RWPE2 (cell line): ENCODE measurements at regions not wholly inside any gene's neighbourhood (a gene's known extent, or its start where the extent isn't known, plus 50 kb on each side); places are given as distances from the start of the nearest gene placed in this dataset.
"Not testable (repeated sequence)": the region's sequence is repeated elsewhere in the genome, so short reads cannot be mapped to it uniquely, and the experiment has no call there.

ENCODE experiments used
- ATAC-seq: fragments of 200-7000 bp; cut with Tn5 transposase; 3 replicates; pipeline ENCODE4 v1.9.1; 2021; ENCODE audit warnings: low read depth
- DNase-seq: peaks from one replicate; pipeline ENCODE4 v3.0.0-alpha.2; 2020; ENCODE audit warnings: low spot score
- H3K27ac ChIP-seq: fragments of 450-650 bp; 2 replicates; pipeline ENCODE4 v1.5.1; 2017; ENCODE audit warnings: mild to moderate bottlenecking; ENCODE audit not compliant: poor library complexity, severe bottlenecking
- H3K27me3 ChIP-seq: fragments of 250-450 bp; sonication (Bioruptor Pico); 2 replicates; pipeline ENCODE4 v1.5.1; 2021; ENCODE audit warnings: mild to moderate bottlenecking, moderate library complexity; ENCODE audit not compliant: insufficient read depth, poor library complexity, severe bottlenecking
- H3K36me3 ChIP-seq: fragments of 250-450 bp; sonication (Bioruptor Pico); 2 replicates; pipeline ENCODE4 v1.5.1; 2020; ENCODE audit warnings: low read depth, mild to moderate bottlenecking, moderate library complexity
- H3K4me1 ChIP-seq: fragments of 250-450 bp; sonication (Bioruptor Pico); 2 replicates; pipeline ENCODE4 v1.5.1; 2021; ENCODE audit warnings: mild to moderate bottlenecking, moderate library complexity; ENCODE audit not compliant: insufficient read depth, poor library complexity, severe bottlenecking
- H3K4me3 ChIP-seq: fragments of 250-450 bp; sonication (Bioruptor Pico); 2 replicates; pipeline ENCODE4 v1.5.1; 2021; ENCODE audit warnings: mild to moderate bottlenecking, moderate library complexity; ENCODE audit not compliant: severe bottlenecking
- H3K9me3 ChIP-seq: fragments of 250-450 bp; sonication (Bioruptor Pico); 2 replicates; pipeline ENCODE4 v1.5.1; 2021; ENCODE audit warnings: mild to moderate bottlenecking, moderate library complexity; ENCODE audit not compliant: severe bottlenecking
- TF ChIP-seq, protein P1 (sequence below): fragments of 450-650 bp; IDR thresholded peaks from one replicate; pipeline ENCODE4 v1.5.1; 2017; ENCODE audit warnings: mild to moderate bottlenecking, moderate library complexity; ENCODE audit not compliant: poor library complexity, severe bottlenecking

GRCh38 chr7:82669141-82669540 is 225.6 kb upstream of the CACNA2D1 start:
- TF ChIP-seq, protein P1, sequence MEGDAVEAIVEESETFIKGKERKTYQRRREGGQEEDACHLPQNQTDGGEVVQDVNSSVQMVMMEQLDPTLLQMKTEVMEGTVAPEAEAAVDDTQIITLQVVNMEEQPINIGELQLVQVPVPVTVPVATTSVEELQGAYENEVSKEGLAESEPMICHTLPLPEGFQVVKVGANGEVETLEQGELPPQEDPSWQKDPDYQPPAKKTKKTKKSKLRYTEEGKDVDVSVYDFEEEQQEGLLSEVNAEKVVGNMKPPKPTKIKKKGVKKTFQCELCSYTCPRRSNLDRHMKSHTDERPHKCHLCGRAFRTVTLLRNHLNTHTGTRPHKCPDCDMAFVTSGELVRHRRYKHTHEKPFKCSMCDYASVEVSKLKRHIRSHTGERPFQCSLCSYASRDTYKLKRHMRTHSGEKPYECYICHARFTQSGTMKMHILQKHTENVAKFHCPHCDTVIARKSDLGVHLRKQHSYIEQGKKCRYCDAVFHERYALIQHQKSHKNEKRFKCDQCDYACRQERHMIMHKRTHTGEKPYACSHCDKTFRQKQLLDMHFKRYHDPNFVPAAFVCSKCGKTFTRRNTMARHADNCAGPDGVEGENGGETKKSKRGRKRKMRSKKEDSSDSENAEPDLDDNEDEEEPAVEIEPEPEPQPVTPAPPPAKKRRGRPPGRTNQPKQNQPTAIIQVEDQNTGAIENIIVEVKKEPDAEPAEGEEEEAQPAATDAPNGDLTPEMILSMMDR, result no peak
- Histone ChIP-seq H3K9me3 (no peaks in the 10 kb centered on the region), H3K27me3 (peaks cover 2% of the 10 kb centered on the region), H3K27ac (no peak overlapping the region), H3K4me1 (no peaks in the 10 kb centered on the region), H3K4me3 (no peak overlapping the region), H3K36me3 (no peaks in the 10 kb centered on the region)
- no peak for DNase-seq
- ATAC-seq, result no peak

- no peak overlapping the region for H3K4me3 ChIP-seq
- DNase-seq (no peak), ATAC-seq (no peak)
- no peaks in the 10 kb centered on the region for H3K36me3 ChIP-seq
- H3K27me3 ChIP-seq, result peaks cover 2% of the 10 kb centered on the region
- H3K4me1 ChIP-seq, result no peaks in the 10 kb centered on the region
- H3K27ac ChIP-seq, result no peak overlapping the region
- TF ChIP-seq, protein P1, result no peak
- no peaks in the 10 kb centered on the region for H3K9me3 ChIP-seq
Observed at GRCh38 chr7:82668676-82669075, 225.1 kb upstream of the CACNA2D1 start.

DNA sequence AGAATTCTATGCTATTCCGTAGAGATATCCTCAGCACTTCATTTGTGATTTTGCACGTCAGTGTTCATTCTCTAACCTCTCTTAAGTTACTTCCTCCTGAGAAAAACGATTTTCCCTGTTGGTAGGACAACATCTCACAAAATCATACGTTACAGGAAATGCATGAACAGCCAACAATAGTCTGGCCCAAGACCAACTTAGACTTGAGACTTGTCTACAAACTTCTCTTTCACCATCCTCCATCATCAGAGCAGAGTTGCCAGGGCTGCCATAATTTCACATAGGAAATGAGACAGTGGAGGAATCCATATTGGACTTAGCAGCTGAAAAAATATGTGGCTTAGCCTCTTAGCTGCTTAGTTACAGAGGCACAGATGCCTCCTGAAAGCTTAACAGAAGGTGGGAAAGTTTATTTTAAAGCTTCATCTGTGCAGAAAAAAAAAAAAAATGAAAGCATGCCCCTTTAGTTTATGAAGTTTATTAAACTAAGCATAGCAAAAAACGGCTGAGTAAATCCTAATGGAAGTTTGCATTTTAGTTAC is 222.5 kb upstream of the CACNA2D1 start:
- no peaks in the 10 kb centered on the region for H3K9me3 ChIP-seq
- DNase-seq (no peak), ATAC-seq (no peak)
- no peak overlapping the region for H3K4me3 ChIP-seq
- H3K27ac ChIP-seq, result no peak overlapping the region
- no peaks in the 10 kb centered on the region for H3K27me3 ChIP-seq
- H3K4me1 ChIP-seq, result no peaks in the 10 kb centered on the region
- TF ChIP-seq, protein P1, result no peak
- H3K36me3 ChIP-seq, result no peaks in the 10 kb centered on the region

DNA sequence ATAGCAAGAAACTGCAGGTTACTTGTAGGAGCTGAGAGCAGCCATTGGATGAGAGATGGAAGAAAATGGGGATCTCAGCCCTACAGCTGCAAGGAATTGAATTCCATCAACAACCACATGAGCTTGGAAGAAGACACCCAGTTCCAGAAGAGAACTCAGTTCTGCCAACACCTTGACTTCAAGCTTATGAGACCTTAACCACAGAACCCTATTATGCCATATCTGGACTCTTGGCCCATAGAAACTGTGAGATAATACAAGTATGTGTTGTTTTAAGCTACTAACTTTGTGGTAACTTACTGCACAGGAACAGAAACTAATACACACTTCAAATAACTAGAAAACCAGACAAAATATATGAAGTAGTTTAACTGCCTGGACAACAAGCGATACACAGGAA is 212.4 kb upstream of the CACNA2D1 start:
- Histone ChIP-seq H3K36me3 (no peaks in the 10 kb centered on the region), H3K4me1 (no peaks in the 10 kb centered on the region), H3K9me3 (no peaks in the 10 kb centered on the region), H3K27ac (no peak overlapping the region), H3K27me3 (no peaks in the 10 kb centered on the region), H3K4me3 (no peak overlapping the region)
- ATAC-seq (no peak), DNase-seq (no peak)
- TF ChIP-seq, protein P1, result no peak

- DNase-seq, ATAC-seq, H3K9me3 ChIP-seq, H3K4me1 ChIP-seq, H3K27ac ChIP-seq, H3K4me3 ChIP-seq, H3K27me3 ChIP-seq, H3K36me3 ChIP-seq: not testable (repeated sequence)
Observed at GRCh38 chr7:82650095-82650494, 206.5 kb upstream of the CACNA2D1 start.
